ENCODE measurements at regions not wholly inside any gene's neighbourhood (a gene's known extent, or its start where the extent isn't known, plus 50 kb on each side); places are given as distances from the start of the nearest gene placed in this dataset.

DNA sequence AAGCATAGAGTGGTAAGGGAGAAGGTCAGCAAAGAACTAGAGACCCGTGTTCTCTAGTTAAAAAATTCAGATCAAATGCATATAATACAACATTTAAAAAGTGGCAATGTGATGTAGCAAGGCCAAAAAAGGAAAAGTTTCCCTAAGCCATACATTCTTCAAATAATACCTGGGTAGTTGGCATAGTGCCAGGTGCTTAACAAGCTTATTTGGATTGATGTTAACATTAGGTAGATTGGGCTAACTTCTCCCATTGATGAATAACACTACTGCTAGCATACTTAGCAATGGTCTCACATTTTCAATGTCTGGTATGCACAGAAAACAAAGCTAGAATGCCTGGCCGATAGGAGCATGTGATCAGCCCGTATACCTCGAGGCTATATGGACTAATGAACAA, 283.6 kb upstream of the RARB start:
- no TSS peak for BruUV-seq (replicated peaks)
- CTCF ChIA-PET: interaction anchor here (0.5 kb wide), 1 partner anchor 15 kb away, joined by 5 read pairs; no protein-coding TSS in a partner anchor
- Mint-ChIP-seq H3K27ac (ENCODE audit: unreplicated experiment) (no peak overlapping the region), H3K36me3 (ENCODE audit: insufficient read depth, unreplicated experiment) (no peaks in the 10 kb centered on the region), H3K9me3 (ENCODE audit: low read depth, unreplicated experiment) (no peaks in the 10 kb centered on the region), H3K4me3 (ENCODE audit: low read depth, unreplicated experiment) (no peak overlapping the region), H3K4me1 (ENCODE audit: low read depth, unreplicated experiment) (no peaks in the 10 kb centered on the region), H3K27me3 (ENCODE audit: unreplicated experiment) (no peaks in the 10 kb centered on the region)
- intact Hi-C loops (cut with micrococcal nuclease; ENCODE audit: unreplicated experiment): no loop called here
- TF ChIP-seq, protein P1, sequence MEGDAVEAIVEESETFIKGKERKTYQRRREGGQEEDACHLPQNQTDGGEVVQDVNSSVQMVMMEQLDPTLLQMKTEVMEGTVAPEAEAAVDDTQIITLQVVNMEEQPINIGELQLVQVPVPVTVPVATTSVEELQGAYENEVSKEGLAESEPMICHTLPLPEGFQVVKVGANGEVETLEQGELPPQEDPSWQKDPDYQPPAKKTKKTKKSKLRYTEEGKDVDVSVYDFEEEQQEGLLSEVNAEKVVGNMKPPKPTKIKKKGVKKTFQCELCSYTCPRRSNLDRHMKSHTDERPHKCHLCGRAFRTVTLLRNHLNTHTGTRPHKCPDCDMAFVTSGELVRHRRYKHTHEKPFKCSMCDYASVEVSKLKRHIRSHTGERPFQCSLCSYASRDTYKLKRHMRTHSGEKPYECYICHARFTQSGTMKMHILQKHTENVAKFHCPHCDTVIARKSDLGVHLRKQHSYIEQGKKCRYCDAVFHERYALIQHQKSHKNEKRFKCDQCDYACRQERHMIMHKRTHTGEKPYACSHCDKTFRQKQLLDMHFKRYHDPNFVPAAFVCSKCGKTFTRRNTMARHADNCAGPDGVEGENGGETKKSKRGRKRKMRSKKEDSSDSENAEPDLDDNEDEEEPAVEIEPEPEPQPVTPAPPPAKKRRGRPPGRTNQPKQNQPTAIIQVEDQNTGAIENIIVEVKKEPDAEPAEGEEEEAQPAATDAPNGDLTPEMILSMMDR (IDR thresholded peaks at IDR 0.05; ENCODE audit: unreplicated experiment): no peak
- DNase-seq: no peak

DNA sequence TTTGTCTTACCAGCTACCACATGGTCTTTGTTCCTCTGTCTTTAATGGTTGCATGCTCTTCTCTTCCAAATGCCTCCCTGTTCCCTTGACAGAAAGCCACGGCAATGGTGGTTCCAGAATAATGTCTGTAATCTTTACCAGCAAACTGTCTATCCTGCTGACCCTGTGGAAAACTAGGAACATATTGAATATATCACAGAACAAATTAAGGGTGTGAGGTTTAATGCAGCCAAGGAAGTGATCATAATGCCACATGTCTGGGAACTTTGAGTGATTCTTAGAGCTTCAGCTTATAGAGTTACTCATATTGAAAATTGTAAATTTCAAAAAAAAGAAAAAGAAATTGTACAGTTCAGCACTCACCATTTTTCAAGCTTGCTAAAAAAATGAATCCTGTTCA, 282.9 kb upstream of the RARB start:
- TF ChIP-seq, protein P1 (IDR thresholded peaks at IDR 0.05; ENCODE audit: unreplicated experiment): no peak
- no peaks in the 10 kb centered on the region for H3K9me3 Mint-ChIP-seq (ENCODE audit: low read depth, unreplicated experiment)
- BruUV-seq (replicated peaks): no TSS peak
- no peak overlapping the region for H3K4me3 Mint-ChIP-seq (ENCODE audit: low read depth, unreplicated experiment)
- no peak overlapping the region for H3K27ac Mint-ChIP-seq (ENCODE audit: unreplicated experiment)
- intact Hi-C loops (cut with micrococcal nuclease; ENCODE audit: unreplicated experiment): no loop called here
- no peaks in the 10 kb centered on the region for H3K27me3 Mint-ChIP-seq (ENCODE audit: unreplicated experiment)
- CTCF ChIA-PET: no interaction called here
- H3K4me1 Mint-ChIP-seq (ENCODE audit: low read depth, unreplicated experiment): no peaks in the 10 kb centered on the region
- no peaks in the 10 kb centered on the region for H3K36me3 Mint-ChIP-seq (ENCODE audit: insufficient read depth, unreplicated experiment)
- DNase-seq: no peak

DNA sequence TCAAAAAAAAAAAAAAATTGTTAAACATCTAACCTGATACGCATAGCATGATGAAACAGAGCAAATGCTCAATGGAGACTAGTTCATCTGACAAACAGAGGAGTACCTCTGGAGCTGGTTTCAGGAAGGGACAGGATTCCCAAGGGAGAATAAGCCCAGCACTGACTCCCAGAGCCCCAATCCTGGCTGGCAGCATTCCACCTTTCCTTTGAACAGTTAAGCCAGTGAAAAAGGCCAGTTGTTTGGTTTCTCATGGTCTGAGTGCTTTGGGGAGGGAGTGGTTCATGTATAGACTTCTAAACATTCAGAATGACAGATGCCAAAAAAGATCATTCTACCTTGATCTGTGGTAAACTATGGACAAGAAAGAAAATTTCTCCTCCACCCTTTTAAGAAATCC, 277.9 kb upstream of the RARB start:
- intact Hi-C loops (cut with micrococcal nuclease; ENCODE audit: unreplicated experiment): loop anchor here (10.0 kb wide), 1 partner anchor 145 kb away; no protein-coding TSS in a partner anchor
- no peaks in the 10 kb centered on the region for H3K36me3 Mint-ChIP-seq (ENCODE audit: insufficient read depth, unreplicated experiment)
- no peaks in the 10 kb centered on the region for H3K9me3 Mint-ChIP-seq (ENCODE audit: low read depth, unreplicated experiment)
- no peaks in the 10 kb centered on the region for H3K27me3 Mint-ChIP-seq (ENCODE audit: unreplicated experiment)
- no TSS peak for BruUV-seq (replicated peaks)
- TF ChIP-seq, protein P1 (IDR thresholded peaks at IDR 0.05; ENCODE audit: unreplicated experiment): no peak
- no peaks in the 10 kb centered on the region for H3K4me1 Mint-ChIP-seq (ENCODE audit: low read depth, unreplicated experiment)
- H3K27ac Mint-ChIP-seq (ENCODE audit: unreplicated experiment): no peak overlapping the region
- H3K4me3 Mint-ChIP-seq (ENCODE audit: low read depth, unreplicated experiment): no peak overlapping the region
- CTCF ChIA-PET: no interaction called here
- DNase-seq: no peak

DNA sequence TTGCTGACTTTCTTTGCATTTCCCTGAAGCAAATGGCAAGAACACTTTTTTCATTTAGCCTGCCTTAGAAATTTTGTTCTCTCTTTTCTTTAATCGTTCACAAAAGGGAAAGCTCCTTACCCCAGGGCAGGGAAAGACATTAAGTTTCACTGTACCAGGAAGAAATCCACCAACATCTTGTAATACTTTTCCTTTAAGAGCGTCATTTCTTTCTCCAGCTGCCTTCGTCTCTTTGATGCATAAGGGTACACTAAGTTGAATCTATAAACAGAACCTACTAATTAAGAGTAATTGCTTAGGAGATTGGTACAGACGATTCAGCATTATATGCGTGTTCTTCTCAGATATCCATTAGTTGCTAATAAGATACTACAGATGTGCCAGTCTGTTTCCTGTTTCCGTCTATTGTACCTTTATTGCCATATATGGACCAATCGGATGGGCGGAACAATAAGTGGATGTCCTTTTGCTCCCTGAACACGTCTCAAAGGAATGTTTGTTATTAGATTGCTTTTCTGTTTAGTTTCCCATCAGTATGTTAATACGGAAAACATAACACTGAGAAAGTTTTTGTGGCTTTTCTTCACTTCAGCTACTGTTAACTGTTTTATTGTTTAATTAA, 276.7 kb upstream of the RARB start:
- intact Hi-C loops (cut with micrococcal nuclease; ENCODE audit: unreplicated experiment): loop anchor here (10.0 kb wide), 1 partner anchor 143 kb away; no protein-coding TSS in a partner anchor
- CTCF ChIA-PET: interaction anchor here (0.6 kb wide), 1 partner anchor 1253 kb away, joined by 4 read pairs; no protein-coding TSS in a partner anchor
- no peak for DNase-seq
- Mint-ChIP-seq H3K9me3 (ENCODE audit: low read depth, unreplicated experiment) (no peaks in the 10 kb centered on the region), H3K4me1 (ENCODE audit: low read depth, unreplicated experiment) (peaks cover 11% of the 10 kb centered on the region), H3K27me3 (ENCODE audit: unreplicated experiment) (no peaks in the 10 kb centered on the region), H3K4me3 (ENCODE audit: low read depth, unreplicated experiment) (no peak overlapping the region), H3K36me3 (ENCODE audit: insufficient read depth, unreplicated experiment) (no peaks in the 10 kb centered on the region), H3K27ac (ENCODE audit: unreplicated experiment) (no peak overlapping the region)
- TF ChIP-seq, protein P1 (IDR thresholded peaks at IDR 0.05; ENCODE audit: unreplicated experiment): no peak
- BruUV-seq (replicated peaks): no TSS peak

All from Calu3 (cell line).